ENCODE measurements at regions not wholly inside any gene's neighbourhood (a gene's known extent, or its start where the extent isn't known, plus 50 kb on each side); places are given as distances from the start of the nearest gene placed in this dataset.

GRCh38 chr4:18077808-18078207, 56.3 kb upstream of the LCORL start:
- H3K4me2 ChIP-seq (ENCODE audit: low read depth, low read length, poor library complexity, severe bottlenecking) = no peak overlapping the region
- H3K27me3 ChIP-seq (ENCODE audit: low read length) = no peaks in the 10 kb centered on the region
- TF ChIP-seq CTCF (IDR thresholded peaks at IDR 0.05; ENCODE audit: insufficient read depth, low read length, poor library complexity, severe bottlenecking) (no peak), EZH2phosphoT487 (conservative IDR thresholded peaks at IDR 0.05; ENCODE audit: low read length) (no peak)
- no peak overlapping the region for H3K27ac ChIP-seq (ENCODE audit: low read depth, low read length)
- H3K4me3 ChIP-seq (ENCODE audit: insufficient read depth, low read length, poor library complexity, severe bottlenecking) = no peak overlapping the region
- no peak overlapping the region for H2AFZ ChIP-seq (ENCODE audit: low read depth, low read length, severe bottlenecking)
- no peaks in the 10 kb centered on the region for H3K36me3 ChIP-seq (ENCODE audit: low read length)
- H3F3A ChIP-seq (ENCODE audit: insufficient read depth) = no peaks in the 10 kb centered on the region
- no peak overlapping the region for H3K9ac ChIP-seq (ENCODE audit: low read length)
- no peaks in the 10 kb centered on the region for H3K9me2 ChIP-seq (replicated peaks; ENCODE audit: insufficient read depth, low read length)
- H4K20me1 ChIP-seq (ENCODE audit: low read depth, low read length) = no peaks in the 10 kb centered on the region
- no peaks in the 10 kb centered on the region for H3K9me3 ChIP-seq (ENCODE audit: insufficient read depth, low read length)
- H3K79me2 ChIP-seq (ENCODE audit: insufficient read depth, low read length) = no peaks in the 10 kb centered on the region

- Histone ChIP-seq H3K79me2 (ENCODE audit: insufficient read depth, low read length) (no peaks in the 10 kb centered on the region), H3F3A (ENCODE audit: insufficient read depth) (no peaks in the 10 kb centered on the region), H4K20me1 (ENCODE audit: low read depth, low read length) (no peaks in the 10 kb centered on the region), H2AFZ (ENCODE audit: low read depth, low read length, severe bottlenecking) (peak overlapping the region; percentile 66), H3K27ac (ENCODE audit: low read depth, low read length) (no peak overlapping the region), H3K27me3 (ENCODE audit: low read length) (no peaks in the 10 kb centered on the region), H3K9ac (ENCODE audit: low read length) (no peak overlapping the region), H3K36me3 (ENCODE audit: low read length) (no peaks in the 10 kb centered on the region), H3K9me2 (replicated peaks; ENCODE audit: insufficient read depth, low read length) (no peaks in the 10 kb centered on the region), H3K9me3 (ENCODE audit: insufficient read depth, low read length) (no peaks in the 10 kb centered on the region), H3K4me2 (ENCODE audit: low read depth, low read length, poor library complexity, severe bottlenecking) (no peak overlapping the region), H3K4me3 (ENCODE audit: insufficient read depth, low read length, poor library complexity, severe bottlenecking) (no peak overlapping the region)
- TF ChIP-seq EZH2phosphoT487 (conservative IDR thresholded peaks at IDR 0.05; ENCODE audit: low read length) = no peak
- no peak for TF ChIP-seq CTCF (IDR thresholded peaks at IDR 0.05; ENCODE audit: insufficient read depth, low read length, poor library complexity, severe bottlenecking)
Observed at GRCh38 chr4:18075823-18076433, 54.4 kb upstream of the LCORL start.

- Histone ChIP-seq H3K4me2 (ENCODE audit: low read depth, low read length, poor library complexity, severe bottlenecking) (no peak overlapping the region), H3K36me3 (ENCODE audit: low read length) (no peaks in the 10 kb centered on the region), H3K9ac (ENCODE audit: low read length) (no peak overlapping the region), H3K27me3 (ENCODE audit: low read length) (0 out of 2 replicates have a peak, but pooled peaks cover 3% of the 10 kb centered on the region), H2AFZ (ENCODE audit: low read depth, low read length, severe bottlenecking) (no peak overlapping the region), H3K4me3 (ENCODE audit: insufficient read depth, low read length, poor library complexity, severe bottlenecking) (no peak overlapping the region), H3F3A (ENCODE audit: insufficient read depth) (no peaks in the 10 kb centered on the region), H3K79me2 (ENCODE audit: insufficient read depth, low read length) (no peaks in the 10 kb centered on the region), H3K9me3 (ENCODE audit: insufficient read depth, low read length) (no peaks in the 10 kb centered on the region), H3K27ac (ENCODE audit: low read depth, low read length) (no peak overlapping the region), H4K20me1 (ENCODE audit: low read depth, low read length) (no peaks in the 10 kb centered on the region), H3K9me2 (replicated peaks; ENCODE audit: insufficient read depth, low read length) (no peaks in the 10 kb centered on the region)
- TF ChIP-seq CTCF (IDR thresholded peaks at IDR 0.05; ENCODE audit: insufficient read depth, low read length, poor library complexity, severe bottlenecking) = no peak
- TF ChIP-seq EZH2phosphoT487 (conservative IDR thresholded peaks at IDR 0.05; ENCODE audit: low read length) = no peak
Observed at GRCh38 chr4:18071894-18072293, 50.3 kb upstream of the LCORL start.

Data from SU-DHL-6 (cell line).